ENCODE measurements at regions not wholly inside any gene's neighbourhood (a gene's known extent, or its start where the extent isn't known, plus 50 kb on each side); places are given as distances from the start of the nearest gene placed in this dataset.
"Not testable (repeated sequence)": the region's sequence is repeated elsewhere in the genome, so short reads cannot be mapped to it uniquely, and the experiment has no call there.

- TF ChIP-seq CTCF, POLR2A (IDR thresholded peaks at IDR 0.05): not testable (repeated sequence)
Observed at GRCh38 chr10:87416892-87417291, 59.3 kb downstream of the NUTM2D start.

All from right lobe of liver (tissue), 4 donors.